Testis (tissue), 2 donors: ENCODE measurements at regions not wholly inside any gene's neighbourhood (a gene's known extent, or its start where the extent isn't known, plus 50 kb on each side); places are given as distances from the start of the nearest gene placed in this dataset.

Experiments used
- DNase-seq: peaks from one replicate; pipeline ENCODE4 v3.0.0-alpha.2; 2019
- H3K27ac ChIP-seq, 2 donors: fragments of 200-600 bp; sonication (generic); one replicate each; pipeline ENCODE4 v1.5.1; 2019
- H3K27me3 ChIP-seq: fragments of 200-600 bp; sonication (generic); one replicate; pipeline ENCODE4 v1.5.1; 2019
- H3K36me3 ChIP-seq: fragments of 200-600 bp; sonication (generic); one replicate; pipeline ENCODE4 v1.5.1; 2017; ENCODE audit warnings: low read depth; ENCODE audit errors: missing control alignments
- H3K4me1 ChIP-seq: fragments of 200-600 bp; sonication (generic); one replicate; pipeline ENCODE4 v1.5.1; 2019
- H3K4me3 ChIP-seq, 2 donors: fragments of 200-600 bp; sonication (generic); one replicate each; pipeline ENCODE4 v1.5.1; 2017 to 2019
- H3K9me3 ChIP-seq: fragments of 200-600 bp; sonication (generic); one replicate; pipeline ENCODE4 v1.5.1; 2017
- CTCF ChIP-seq, 3 experiments: fragments of 450-650 bp in 2 of 3; fragments of 200-600 bp in 1 of 3; sonication (generic) in 1 of 3; IDR thresholded peaks; one replicate each; pipeline ENCODE4 v1.5.1; 2016 to 2019; ENCODE audit warnings: antibody characterized with exemption in 3 of 3, mild to moderate bottlenecking in 2 of 3, moderate library complexity in 1 of 3
- POLR2A ChIP-seq: fragments of 450-650 bp; IDR thresholded peaks from one replicate; pipeline ENCODE4 v1.6.1; 2017; ENCODE audit warnings: antibody characterized with exemption, mild to moderate bottlenecking, moderate library complexity
- WGBS, 2 donors: methylation state at CpG; one replicate each; pipeline ENCODE4 v1.1.5; 2018; 5-methylcytosine and 5-hydroxymethylcytosine counted together
- intact Hi-C: fragments of 100-400 bp; cut with DNase I; formaldehyde crosslinking; loops from one replicate; pipeline ENCODE4 v1.15.1; 2023; ENCODE audit warnings: low total_unique reads

- DNase-seq, result no peak
- no peak for TF ChIP-seq CTCF (IDR thresholded peaks at IDR 0.05)
- no peaks in the 10 kb centered on the region for H3K9me3 ChIP-seq
- intact Hi-C loops, result no loop called here
- H3K4me3 ChIP-seq, result no peak overlapping the region
- no peaks in the 10 kb centered on the region for H3K27me3 ChIP-seq
- H3K36me3 ChIP-seq, result no peaks in the 10 kb centered on the region
- H3K27ac ChIP-seq, result no peak overlapping the region
- WGBS, 2 donors, result 79 to 90% methylated on average over 4 of the region's 4 CpGs
- H3K4me1 ChIP-seq, result no peaks in the 10 kb centered on the region
Measured at GRCh38 chr5:174352681-174353080, 307.2 kb downstream of the NSG2 start.

- intact Hi-C loops, result no loop called here
- DNase-seq, result no peak
- 52 to 91% methylated on average over 5 of the region's 5 CpGs for WGBS, 2 donors
Measured at GRCh38 chr5:174354571-174354970, 309.1 kb downstream of the NSG2 start.

DNA sequence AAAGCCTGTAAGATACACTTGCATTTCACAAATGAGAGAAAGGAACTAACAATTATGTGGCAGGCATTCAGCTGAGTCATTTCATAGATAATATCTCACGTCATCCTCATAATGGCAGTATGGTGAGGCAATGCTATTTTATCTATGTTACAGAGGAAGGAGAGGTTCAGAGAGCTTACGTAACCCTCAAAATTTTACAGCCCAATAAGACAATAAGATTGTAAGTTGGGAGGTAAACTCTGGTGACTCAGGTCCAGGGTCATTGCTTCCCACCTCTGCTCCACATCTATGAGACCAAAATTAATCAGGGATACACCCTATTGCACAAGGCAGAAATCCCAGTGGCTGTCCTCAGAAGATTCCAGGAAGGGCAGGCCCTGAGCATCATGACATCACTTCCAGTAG, 309.7 kb downstream of the NSG2 start:
- no peak for DNase-seq
- Histone ChIP-seq H3K36me3 (no peaks in the 10 kb centered on the region), H3K4me1 (no peaks in the 10 kb centered on the region), H3K9me3 (no peaks in the 10 kb centered on the region), H3K27ac (no peak overlapping the region), H3K4me3 (no peak overlapping the region), H3K27me3 (no peaks in the 10 kb centered on the region)
- intact Hi-C loops, result no loop called here
- TF ChIP-seq CTCF (IDR thresholded peaks at IDR 0.05) (no peak), POLR2A (no peak)
- 62 to 77% methylated on average over 2 of the region's 2 CpGs for WGBS, 2 donors

More at GRCh38 chr5:174354571-174354970, 309.1 kb downstream of the NSG2 start:
- H3K4me3 ChIP-seq, result no peak overlapping the region
- no peak overlapping the region for H3K27ac ChIP-seq
- no peaks in the 10 kb centered on the region for H3K4me1 ChIP-seq
- H3K27me3 ChIP-seq, result no peaks in the 10 kb centered on the region
- no peaks in the 10 kb centered on the region for H3K9me3 ChIP-seq
- H3K36me3 ChIP-seq, result no peaks in the 10 kb centered on the region
- TF ChIP-seq POLR2A (no peak), CTCF (IDR thresholded peaks at IDR 0.05) (no peak)

GRCh38 chr5:174355995-174356394, 310.5 kb downstream of the NSG2 start:
- no peaks in the 10 kb centered on the region for H3K36me3 ChIP-seq
- DNase-seq, result no peak
- no peak overlapping the region for H3K4me3 ChIP-seq
- 90 to 100% methylated on average over 2 of the region's 2 CpGs for WGBS, 2 donors
- no peak for TF ChIP-seq POLR2A
- TF ChIP-seq CTCF (IDR thresholded peaks at IDR 0.05), result no peak
- H3K27ac ChIP-seq, result no peak overlapping the region
- H3K27me3 ChIP-seq, result no peaks in the 10 kb centered on the region
- H3K9me3 ChIP-seq, result no peaks in the 10 kb centered on the region
- intact Hi-C loops, result no loop called here
- no peaks in the 10 kb centered on the region for H3K4me1 ChIP-seq

DNA sequence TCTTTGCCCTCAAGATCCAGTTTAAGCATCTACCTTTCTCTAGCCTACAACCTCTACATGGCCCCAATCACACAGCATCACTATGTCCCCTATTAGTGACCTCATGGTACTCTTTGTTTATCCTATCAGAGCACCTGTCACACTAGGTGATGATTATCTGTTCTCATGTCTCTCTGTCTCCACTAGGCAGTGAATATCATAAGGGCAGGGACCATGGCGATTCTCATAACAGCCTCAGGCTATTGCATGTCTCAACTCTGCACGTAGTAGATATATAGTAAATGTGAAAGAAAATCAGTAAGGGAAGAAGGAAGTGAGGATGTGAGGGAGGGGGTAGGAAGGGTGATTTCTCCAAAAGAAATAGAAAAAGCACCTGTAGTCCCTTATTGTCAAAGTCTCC, 311.0 kb downstream of the NSG2 start:
- 87 to 99% methylated on average over 2 of the region's 2 CpGs for WGBS, 2 donors
- no peak for DNase-seq
- Histone ChIP-seq H3K9me3 (no peaks in the 10 kb centered on the region), H3K27me3 (no peaks in the 10 kb centered on the region), H3K27ac (no peak overlapping the region), H3K36me3 (no peaks in the 10 kb centered on the region), H3K4me3 (no peak overlapping the region), H3K4me1 (no peaks in the 10 kb centered on the region)
- intact Hi-C loops, result no loop called here
- TF ChIP-seq POLR2A, result no peak
- TF ChIP-seq CTCF (IDR thresholded peaks at IDR 0.05), result no peak
